Panc1 (cell line): ENCODE measurements at regions not wholly inside any gene's neighbourhood (a gene's known extent, or its start where the extent isn't known, plus 50 kb on each side); places are given as distances from the start of the nearest gene placed in this dataset.

Experiments
- ATAC-seq: fragments of 200-7000 bp; cut with Tn5 transposase; 2 replicates; pipeline ENCODE4 v1.9.1; 2020; ENCODE audit warnings: mild to moderate bottlenecking, moderate library complexity
- BruUV-seq: library from RNA; stranded (reverse); fragments of 400-500 nt; replicated peaks from 2 replicates; lab custom pipeline; 2021; lab: Mats Ljungman, UMichigan
- CTCF ChIA-PET: fragments of 300-600 bp; sonication (Branson Sonifier 250); formaldehyde crosslinking; loops from one replicate; lab custom pipeline; 2022; ENCODE audit warnings: antibody characterized with exemption; lab: Charles Lee
- POLR2A ChIA-PET: fragments of 300-600 bp; sonication (Branson Sonifier 250); formaldehyde crosslinking; loops from one replicate; lab custom pipeline; 2022; ENCODE audit warnings: antibody characterized with exemption; lab: Charles Lee
- DNase-seq: peaks from one replicate; pipeline ENCODE4 v3.0.0-alpha.2; 2010; ENCODE audit warnings: low read depth, low spot score
- H3K27ac ChIP-seq: 2 replicates; pipeline ENCODE4 v1.5.1; 2011; ENCODE audit warnings: mild to moderate bottlenecking, low read length, inconsistent platforms
- H3K27me3 ChIP-seq: fragments of 200-500 bp; sonication (Bioruptor generic); 2 replicates; pipeline ENCODE4 v1.6.0; 2014; ENCODE audit warnings: low read length, inconsistent platforms; ENCODE audit not compliant: control insufficient read depth, insufficient read depth
- H3K36me3 ChIP-seq: fragments of 200-500 bp; sonication (Bioruptor generic); 2 replicates; pipeline ENCODE4 v1.5.1; 2014; ENCODE audit warnings: inconsistent platforms, mild to moderate bottlenecking, low read length, moderate library complexity; ENCODE audit not compliant: control insufficient read depth, insufficient read depth
- H3K4me1 ChIP-seq: 2 replicates; pipeline ENCODE4 v1.5.1; 2011; ENCODE audit warnings: inconsistent platforms, mild to moderate bottlenecking, low read length, moderate library complexity; ENCODE audit not compliant: control insufficient read depth, insufficient read depth
- H3K4me3 ChIP-seq, 2 experiments: 2 replicates each; pipeline ENCODE4 v1.5.1; 2011 to 2012; ENCODE audit warnings: low read depth in 2 of 2, low read length in 2 of 2, mild to moderate bottlenecking in 2 of 2, inconsistent platforms in 1 of 2, moderate library complexity in 1 of 2
- H3K9me3 ChIP-seq: fragments of 200-500 bp; sonication (Bioruptor generic); 2 replicates; pipeline ENCODE4 v1.5.1; 2014; ENCODE audit warnings: low read depth, mild to moderate bottlenecking, inconsistent platforms, low read length, moderate library complexity; ENCODE audit not compliant: control insufficient read depth, insufficient read depth
- CTCF ChIP-seq: fragments of 450-650 bp; IDR thresholded peaks from 2 replicates; pipeline ENCODE4 v1.5.1; 2017; ENCODE audit warnings: mild to moderate bottlenecking
- POLR2AphosphoS5 ChIP-seq: IDR thresholded peaks from 2 replicates; pipeline ENCODE4 v1.6.1; 2012; ENCODE audit warnings: mild to moderate bottlenecking, low read depth, low read length, moderate library complexity
- REST ChIP-seq, 2 experiments: IDR thresholded peaks; 2 replicates each; pipeline ENCODE4 v1.6.1; 2011 to 2012; ENCODE audit warnings: low read depth in 2 of 2, control low read depth in 1 of 2, low read length in 1 of 2, mild to moderate bottlenecking in 1 of 2, moderate library complexity in 1 of 2; ENCODE audit not compliant: insufficient read depth in 1 of 2
- SIN3A ChIP-seq: IDR thresholded peaks from 2 replicates; pipeline ENCODE4 v1.6.1; 2012; ENCODE audit warnings: low read depth, mild to moderate bottlenecking, low read length, moderate library complexity, borderline replicate concordance; ENCODE audit not compliant: insufficient read depth
- TCF7L2 ChIP-seq: IDR thresholded peaks from 2 replicates; pipeline ENCODE4 v1.6.1; 2011; ENCODE audit warnings: mild to moderate bottlenecking, low read depth, low read length, inconsistent platforms
- in situ Hi-C: cut with HindIII; loops from 2 replicates; pipeline ENCODE4 v1.10.0; 2016; ENCODE audit warnings: low sequenced_read_pairs, low pct_unique_long_range_greater_than_20kb
- intact Hi-C: fragments of 100-400 bp; cut with micrococcal nuclease; formaldehyde crosslinking; loops from one replicate; pipeline ENCODE4 v1.10.0; 2022; ENCODE audit not compliant: unreplicated experiment

GRCh38 chr14:105844047-105844630 lies 317.8 kb downstream of the TMEM121 start:
- DNase-seq, result no peak
- Histone ChIP-seq H3K9me3 (no peaks in the 10 kb centered on the region), H3K27me3 (no peaks in the 10 kb centered on the region), H3K27ac (no peak overlapping the region), H3K4me3 (no peak overlapping the region), H3K4me1 (no peaks in the 10 kb centered on the region), H3K36me3 (no peaks in the 10 kb centered on the region)
- no peak for ATAC-seq
- TF ChIP-seq CTCF (no peak), SIN3A (no peak), TCF7L2 (no peak), REST (IDR thresholded peaks at IDR 0.05; ENCODE audit: insufficient read depth in 1 of 2, low read depth in 2 of 2, low read length in 1 of 2) (no peak)
- intact Hi-C loops, result no loop called here
- ChIA-PET CTCF (no interaction called here), POLR2A (no interaction called here)
- in situ Hi-C loops, result no loop called here
- BruUV-seq, result no TSS peak

DNA sequence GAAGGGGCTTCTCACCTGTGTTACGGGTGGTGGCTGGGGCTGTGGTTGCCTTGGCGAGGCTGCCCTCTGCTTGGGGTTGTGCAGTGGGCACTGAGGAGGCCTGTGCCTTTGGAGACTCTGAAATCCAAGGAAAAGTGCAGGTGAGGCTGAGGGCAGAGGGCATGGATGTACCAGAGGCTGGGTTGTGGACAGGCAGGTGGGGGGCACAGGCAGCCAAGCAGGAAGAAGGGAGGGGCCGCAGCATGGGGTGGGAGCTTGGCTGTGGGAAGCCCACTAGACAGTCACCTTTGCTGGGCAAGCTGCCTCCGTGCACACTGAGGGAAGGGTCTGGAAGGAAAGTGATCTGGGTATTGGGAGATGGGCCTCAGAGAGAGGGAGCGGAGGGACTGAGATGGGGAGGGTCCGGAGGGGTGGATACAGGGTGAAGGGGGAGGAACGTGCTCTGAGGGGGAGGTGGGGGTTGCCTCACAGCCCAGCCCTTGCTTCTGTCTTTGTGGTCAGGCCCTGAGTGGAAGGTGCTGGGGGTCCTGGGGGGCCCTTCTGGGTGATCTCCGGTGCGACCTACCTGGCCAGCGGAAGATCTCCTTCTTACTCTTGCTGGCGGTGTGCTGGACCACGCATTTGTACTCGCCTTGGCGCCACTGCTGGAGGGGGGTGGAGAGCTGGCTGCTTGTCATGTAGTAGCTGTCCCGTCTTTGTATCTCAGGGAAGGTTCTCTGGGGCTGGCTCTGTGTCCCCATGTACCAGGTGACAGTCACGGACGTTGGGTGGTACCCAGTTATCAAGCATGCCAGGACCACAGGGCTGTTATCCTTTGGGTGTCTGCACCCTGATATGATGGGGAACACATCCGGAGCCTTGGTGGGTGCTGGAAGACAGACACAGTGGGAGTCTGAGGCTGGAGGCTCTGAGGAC lies 318.7 kb downstream of the TMEM121 start:
- Histone ChIP-seq H3K4me3 (no peak overlapping the region), H3K36me3 (no peaks in the 10 kb centered on the region), H3K27ac (no peak overlapping the region), H3K27me3 (no peaks in the 10 kb centered on the region), H3K9me3 (no peaks in the 10 kb centered on the region), H3K4me1 (no peaks in the 10 kb centered on the region)
- DNase-seq, result no peak
- no TSS peak for BruUV-seq
- no peak for ATAC-seq
- CTCF ChIA-PET, result no interaction called here
- POLR2A ChIA-PET, result no interaction called here
- TF ChIP-seq REST (IDR thresholded peaks at IDR 0.05; ENCODE audit: insufficient read depth in 1 of 2, low read depth in 2 of 2, low read length in 1 of 2) (no peak), CTCF (no peak), TCF7L2 (no peak), SIN3A (no peak), POLR2AphosphoS5 (no peak)
- in situ Hi-C loops, result no loop called here
- intact Hi-C loops, result no loop called here
